ENCODE measurements at regions not wholly inside any gene's neighbourhood (a gene's known extent, or its start where the extent isn't known, plus 50 kb on each side); places are given as distances from the start of the nearest gene placed in this dataset.

DNA sequence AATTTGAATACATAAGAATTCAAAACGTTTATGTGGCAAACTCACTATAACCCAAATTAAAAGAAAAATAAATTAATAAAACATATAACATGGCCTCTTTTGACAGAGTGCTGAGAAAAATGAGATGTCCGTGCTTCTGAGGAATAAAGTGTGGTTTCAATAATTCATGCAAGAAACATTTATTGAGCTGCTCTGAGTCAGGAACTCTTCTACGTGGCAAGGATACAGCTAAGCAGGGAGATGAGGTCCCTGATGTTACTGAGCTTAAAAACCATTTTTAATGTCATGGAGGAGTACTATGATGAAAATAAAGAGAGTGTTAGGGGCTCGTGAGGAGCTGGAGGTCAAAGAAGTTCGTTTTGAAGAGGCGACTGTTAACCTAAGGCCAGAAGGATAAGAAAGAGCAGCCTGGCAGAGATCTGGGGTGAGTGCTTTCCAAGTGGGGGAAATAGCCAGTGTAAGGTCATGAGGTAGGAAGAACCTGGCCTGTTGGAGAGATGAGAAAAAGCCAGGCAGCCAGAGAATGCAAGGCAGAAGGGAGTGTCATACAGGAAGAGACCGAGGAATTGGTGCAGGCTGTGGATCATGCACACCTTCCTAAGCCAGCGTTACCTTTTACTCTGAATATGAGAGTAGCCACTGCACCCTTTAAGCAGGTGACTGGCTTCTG, 182.2 kb upstream of the DUSP10 start:
- H2AFZ ChIP-seq (ENCODE audit: low read depth, low read length) = no peak overlapping the region
- no peaks in the 10 kb centered on the region for H3K27me3 ChIP-seq (ENCODE audit: low read depth, low read length)
- H3K4me3 ChIP-seq (ENCODE audit: low read length) = no peak overlapping the region
- no peak overlapping the region for H3K4me2 ChIP-seq (ENCODE audit: low read length)
- no peak overlapping the region for H3K9ac ChIP-seq (ENCODE audit: low read length)
- no peaks in the 10 kb centered on the region for H3K79me2 ChIP-seq (ENCODE audit: low read length)
- H3K36me3 ChIP-seq (replicated peaks; ENCODE audit: low read depth, low read length) = no peaks in the 10 kb centered on the region
- H4K20me1 ChIP-seq (ENCODE audit: insufficient read depth, low read length) = no peaks in the 10 kb centered on the region
- no peaks in the 10 kb centered on the region for H3K9me3 ChIP-seq (ENCODE audit: insufficient read depth, low read length)
- TF ChIP-seq, protein P1, sequence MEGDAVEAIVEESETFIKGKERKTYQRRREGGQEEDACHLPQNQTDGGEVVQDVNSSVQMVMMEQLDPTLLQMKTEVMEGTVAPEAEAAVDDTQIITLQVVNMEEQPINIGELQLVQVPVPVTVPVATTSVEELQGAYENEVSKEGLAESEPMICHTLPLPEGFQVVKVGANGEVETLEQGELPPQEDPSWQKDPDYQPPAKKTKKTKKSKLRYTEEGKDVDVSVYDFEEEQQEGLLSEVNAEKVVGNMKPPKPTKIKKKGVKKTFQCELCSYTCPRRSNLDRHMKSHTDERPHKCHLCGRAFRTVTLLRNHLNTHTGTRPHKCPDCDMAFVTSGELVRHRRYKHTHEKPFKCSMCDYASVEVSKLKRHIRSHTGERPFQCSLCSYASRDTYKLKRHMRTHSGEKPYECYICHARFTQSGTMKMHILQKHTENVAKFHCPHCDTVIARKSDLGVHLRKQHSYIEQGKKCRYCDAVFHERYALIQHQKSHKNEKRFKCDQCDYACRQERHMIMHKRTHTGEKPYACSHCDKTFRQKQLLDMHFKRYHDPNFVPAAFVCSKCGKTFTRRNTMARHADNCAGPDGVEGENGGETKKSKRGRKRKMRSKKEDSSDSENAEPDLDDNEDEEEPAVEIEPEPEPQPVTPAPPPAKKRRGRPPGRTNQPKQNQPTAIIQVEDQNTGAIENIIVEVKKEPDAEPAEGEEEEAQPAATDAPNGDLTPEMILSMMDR (IDR thresholded peaks at IDR 0.05; ENCODE audit: low read depth, low read length) = no peak
- TF ChIP-seq EZH2phosphoT487 (IDR thresholded peaks at IDR 0.05; ENCODE audit: low read depth) = no peak
- no peak overlapping the region for H3K27ac ChIP-seq (ENCODE audit: low read length)
- no peaks in the 10 kb centered on the region for H3K4me1 ChIP-seq (ENCODE audit: low read length)

DNA sequence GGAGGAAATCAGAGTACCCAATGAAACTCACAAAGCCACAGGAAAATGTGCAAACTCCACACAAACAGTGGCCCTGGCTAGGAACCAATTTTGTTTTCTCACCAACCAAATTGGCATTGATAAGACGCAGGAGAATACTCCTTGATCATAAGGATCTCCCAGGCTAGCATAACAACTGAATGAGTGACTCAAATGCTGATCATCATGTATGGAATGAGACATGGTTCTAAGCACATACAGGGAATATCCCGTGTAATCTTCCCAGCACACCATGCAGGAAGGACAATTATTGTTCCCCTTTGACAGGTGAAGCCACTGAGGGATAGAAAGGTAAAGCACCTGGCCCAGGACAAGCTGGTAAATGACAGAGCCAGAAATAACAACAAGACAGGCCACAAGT, 180.0 kb upstream of the DUSP10 start:
- H2AFZ ChIP-seq (ENCODE audit: low read depth, low read length) = no peak overlapping the region
- no peaks in the 10 kb centered on the region for H4K20me1 ChIP-seq (ENCODE audit: insufficient read depth, low read length)
- no peaks in the 10 kb centered on the region for H3K4me1 ChIP-seq (ENCODE audit: low read length)
- H3K36me3 ChIP-seq (replicated peaks; ENCODE audit: low read depth, low read length) = no peaks in the 10 kb centered on the region
- H3K9me3 ChIP-seq (ENCODE audit: insufficient read depth, low read length) = no peaks in the 10 kb centered on the region
- no peak for TF ChIP-seq EZH2phosphoT487 (IDR thresholded peaks at IDR 0.05; ENCODE audit: low read depth)
- TF ChIP-seq, protein P1 (IDR thresholded peaks at IDR 0.05; ENCODE audit: low read depth, low read length) = no peak
- H3K4me3 ChIP-seq (ENCODE audit: low read length) = no peak overlapping the region
- no peak overlapping the region for H3K4me2 ChIP-seq (ENCODE audit: low read length)
- H3K9ac ChIP-seq (ENCODE audit: low read length) = no peak overlapping the region
- no peaks in the 10 kb centered on the region for H3K79me2 ChIP-seq (ENCODE audit: low read length)
- no peaks in the 10 kb centered on the region for H3K27me3 ChIP-seq (ENCODE audit: low read depth, low read length)
- no peak overlapping the region for H3K27ac ChIP-seq (ENCODE audit: low read length)

DNA sequence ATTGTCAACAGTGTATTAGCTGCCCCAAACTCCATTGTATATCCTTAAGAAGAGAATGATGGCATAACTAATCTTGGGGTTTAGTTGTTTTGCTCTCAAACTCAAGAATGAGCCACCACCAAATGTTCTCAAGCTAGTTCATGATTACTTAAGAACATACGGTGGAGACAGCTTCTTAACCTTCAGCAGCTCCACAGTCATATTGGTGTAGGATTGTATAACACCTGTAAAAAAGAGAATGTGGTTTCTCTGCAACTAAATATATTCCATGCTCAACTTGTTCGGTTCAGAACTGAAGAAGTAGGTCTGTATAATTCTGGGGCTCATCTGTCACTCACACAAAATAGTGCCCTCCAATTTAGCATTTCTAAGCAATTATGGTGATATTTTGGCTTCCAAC, 177.9 kb upstream of the DUSP10 start:
- Histone ChIP-seq H3K79me2 (ENCODE audit: low read length) (no peaks in the 10 kb centered on the region), H3K9ac (ENCODE audit: low read length) (no peak overlapping the region), H3K4me2 (ENCODE audit: low read length) (no peak overlapping the region), H3K4me3 (ENCODE audit: low read length) (no peak overlapping the region), H3K9me3 (ENCODE audit: insufficient read depth, low read length) (no peaks in the 10 kb centered on the region), H3K36me3 (replicated peaks; ENCODE audit: low read depth, low read length) (no peaks in the 10 kb centered on the region), H3K27me3 (ENCODE audit: low read depth, low read length) (no peaks in the 10 kb centered on the region), H3K4me1 (ENCODE audit: low read length) (no peaks in the 10 kb centered on the region), H4K20me1 (ENCODE audit: insufficient read depth, low read length) (no peaks in the 10 kb centered on the region), H3K27ac (ENCODE audit: low read length) (no peak overlapping the region), H2AFZ (ENCODE audit: low read depth, low read length) (no peak overlapping the region)
- TF ChIP-seq, protein P1 (IDR thresholded peaks at IDR 0.05; ENCODE audit: low read depth, low read length) = no peak
- no peak for TF ChIP-seq EZH2phosphoT487 (IDR thresholded peaks at IDR 0.05; ENCODE audit: low read depth)

DNA sequence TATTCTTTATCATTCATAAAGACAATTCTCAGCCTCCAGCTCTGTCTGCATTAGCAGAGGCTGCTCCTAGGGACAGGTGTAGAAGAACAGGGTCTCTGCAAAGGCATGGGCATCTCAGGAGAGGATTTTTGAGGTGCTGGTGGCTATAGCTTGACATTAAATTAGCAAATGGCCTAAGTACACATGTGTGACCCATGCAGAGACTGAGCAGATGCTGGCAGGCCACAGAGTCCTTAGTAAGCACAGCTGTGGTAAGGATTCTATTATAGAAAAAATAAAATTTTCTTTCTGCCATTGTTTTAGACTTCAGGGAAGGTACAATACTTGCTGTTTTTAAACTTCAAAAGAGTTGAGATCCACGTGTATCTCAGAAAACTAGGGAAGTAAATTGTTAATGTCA, 177.5 kb upstream of the DUSP10 start:
- H3K36me3 ChIP-seq (replicated peaks; ENCODE audit: low read depth, low read length) = no peaks in the 10 kb centered on the region
- H2AFZ ChIP-seq (ENCODE audit: low read depth, low read length) = no peak overlapping the region
- no peaks in the 10 kb centered on the region for H3K27me3 ChIP-seq (ENCODE audit: low read depth, low read length)
- H4K20me1 ChIP-seq (ENCODE audit: insufficient read depth, low read length) = no peaks in the 10 kb centered on the region
- no peak overlapping the region for H3K27ac ChIP-seq (ENCODE audit: low read length)
- TF ChIP-seq, protein P1 (IDR thresholded peaks at IDR 0.05; ENCODE audit: low read depth, low read length) = no peak
- TF ChIP-seq EZH2phosphoT487 (IDR thresholded peaks at IDR 0.05; ENCODE audit: low read depth) = no peak
- no peak overlapping the region for H3K9ac ChIP-seq (ENCODE audit: low read length)
- H3K4me2 ChIP-seq (ENCODE audit: low read length) = no peak overlapping the region
- H3K9me3 ChIP-seq (ENCODE audit: insufficient read depth, low read length) = no peaks in the 10 kb centered on the region
- no peaks in the 10 kb centered on the region for H3K79me2 ChIP-seq (ENCODE audit: low read length)
- no peaks in the 10 kb centered on the region for H3K4me1 ChIP-seq (ENCODE audit: low read length)
- no peak overlapping the region for H3K4me3 ChIP-seq (ENCODE audit: low read length)
